Right lobe of liver (tissue), 4 donors: ENCODE measurements at regions not wholly inside any gene's neighbourhood (a gene's known extent, or its start where the extent isn't known, plus 50 kb on each side); places are given as distances from the start of the nearest gene placed in this dataset.
"Not testable (repeated sequence)": the region's sequence is repeated elsewhere in the genome, so short reads cannot be mapped to it uniquely, and the experiment has no call there.

Experiments
- CTCF ChIP-seq, 4 donors: fragments of 200-600 bp in 3 of 4; fragments of 450-650 bp in 1 of 4; IDR thresholded peaks; one replicate each; pipeline versions ENCODE4 v1.5.1 to v1.8.0; 2016 to 2022; ENCODE audit warnings: antibody characterized with exemption in 4 of 4, mild to moderate bottlenecking in 2 of 4
- POLR2A ChIP-seq: fragments of 450-650 bp; IDR thresholded peaks from one replicate; pipeline ENCODE4 v1.6.1; 2017; ENCODE audit warnings: antibody characterized with exemption, mild to moderate bottlenecking
- donor health status: DM: no; HTN: no; CAD: no.
- donor health status: DM: no; HTN: no; CAD: no.
- donor health status: DM: no; HTN: yes; CAD: no.

- TF ChIP-seq CTCF (IDR thresholded peaks at IDR 0.05); POLR2A: not testable (repeated sequence)
Measured at GRCh38 chr18:14342170-14342569, 201.2 kb downstream of the POTEC start.
